HG03066 (cell line): ENCODE measurements at regions not wholly inside any gene's neighbourhood (a gene's known extent, or its start where the extent isn't known, plus 50 kb on each side); places are given as distances from the start of the nearest gene placed in this dataset.
"Not testable (repeated sequence)": the region's sequence is repeated elsewhere in the genome, so short reads cannot be mapped to it uniquely, and the experiment has no call there.

Experiments used
- ATAC-seq: cut with Tn5 transposase; IDR thresholded peaks from one replicate; pipeline ENCODE4 v1.9.1; 2021; ENCODE audit warnings: low read depth; ENCODE audit not compliant: unreplicated experiment

GRCh38 chr3:5035113-5035512, 55.9 kb downstream of the BHLHE40 start:
- no peak for ATAC-seq

GRCh38 chr3:5035692-5036391, 56.6 kb downstream of the BHLHE40 start:
- ATAC-seq: no peak

GRCh38 chr3:5036392-5036766, 57.1 kb downstream of the BHLHE40 start:
- no peak for ATAC-seq

GRCh38 chr3:5036858-5037257, 57.6 kb downstream of the BHLHE40 start:
- ATAC-seq: no peak

GRCh38 chr3:5039585-5039984, 60.3 kb downstream of the BHLHE40 start:
- ATAC-seq: no peak

- no peak for ATAC-seq
Observed at GRCh38 chr3:5041315-5041714, 62.1 kb downstream of the BHLHE40 start.

- ATAC-seq: no peak
Observed at GRCh38 chr3:5045961-5046360, 66.7 kb downstream of the BHLHE40 start.

GRCh38 chr3:5047764-5048419, 68.7 kb downstream of the BHLHE40 start:
- ATAC-seq: no peak

GRCh38 chr3:5051772-5052171, 70.3 kb upstream of the ARL8B start:
- ATAC-seq: peak; percentile 69

GRCh38 chr3:5052247-5052646, 69.8 kb upstream of the ARL8B start:
- no peak for ATAC-seq

- ATAC-seq: no peak
Observed at GRCh38 chr3:5053021-5053831, 68.9 kb upstream of the ARL8B start.

GRCh38 chr3:5054098-5054497, 68.0 kb upstream of the ARL8B start:
- ATAC-seq: no peak

- not testable (repeated sequence) for ATAC-seq
Observed at GRCh38 chr3:5054579-5054978, 67.5 kb upstream of the ARL8B start.

- ATAC-seq: no peak
Observed at GRCh38 chr3:5055357-5056110, 66.6 kb upstream of the ARL8B start.

GRCh38 chr3:5056111-5056391, 66.0 kb upstream of the ARL8B start:
- ATAC-seq: no peak

- no peak for ATAC-seq
Observed at GRCh38 chr3:5057272-5057671, 64.8 kb upstream of the ARL8B start.

- ATAC-seq: peak; percentile 89
Observed at GRCh38 chr3:5057857-5058324, 64.2 kb upstream of the ARL8B start.

- no peak for ATAC-seq
Observed at GRCh38 chr3:5058471-5058951, 63.6 kb upstream of the ARL8B start.

GRCh38 chr3:5059782-5060181, 62.3 kb upstream of the ARL8B start:
- ATAC-seq: no peak

GRCh38 chr3:5061218-5061569, 60.9 kb upstream of the ARL8B start:
- no peak for ATAC-seq

- no peak for ATAC-seq
Observed at GRCh38 chr3:5063724-5064123, 58.4 kb upstream of the ARL8B start.
